Muscle layer of colon (tissue), 2 donors: ENCODE measurements at regions not wholly inside any gene's neighbourhood (a gene's known extent, or its start where the extent isn't known, plus 50 kb on each side); places are given as distances from the start of the nearest gene placed in this dataset.

Experiments used
- H3K27ac ChIP-seq: one replicate; pipeline ENCODE4 v1.7.0; 2013; ENCODE audit warnings: low read depth, mild to moderate bottlenecking, low read length, moderate library complexity
- H3K27me3 ChIP-seq, 2 donors: one replicate each; pipeline ENCODE4 v1.7.0; 2013; ENCODE audit warnings: low read length in 2 of 2, mild to moderate bottlenecking in 2 of 2; ENCODE audit not compliant: insufficient read depth in 2 of 2, control insufficient read depth in 1 of 2
- H3K36me3 ChIP-seq: one replicate; pipeline ENCODE4 v1.7.0; 2013; ENCODE audit warnings: mild to moderate bottlenecking, low read length; ENCODE audit not compliant: insufficient read depth
- H3K4me1 ChIP-seq: one replicate; pipeline ENCODE4 v1.7.0; 2013; ENCODE audit warnings: mild to moderate bottlenecking, low read length; ENCODE audit not compliant: insufficient read depth
- H3K4me3 ChIP-seq, 2 donors: one replicate each; pipeline ENCODE4 v1.7.0; 2013; ENCODE audit warnings: low read length in 2 of 2, low read depth in 1 of 2, mild to moderate bottlenecking in 1 of 2, moderate library complexity in 1 of 2
- H3K9ac ChIP-seq: one replicate; pipeline ENCODE4 v1.7.0; 2013; ENCODE audit warnings: low read length
- H3K9me3 ChIP-seq: one replicate; pipeline ENCODE4 v1.7.0; 2013; ENCODE audit warnings: mild to moderate bottlenecking, low read length
- donor health status: abdominal sarcoma.
- donor health status: Adenocarcinoma of cecum.

DNA sequence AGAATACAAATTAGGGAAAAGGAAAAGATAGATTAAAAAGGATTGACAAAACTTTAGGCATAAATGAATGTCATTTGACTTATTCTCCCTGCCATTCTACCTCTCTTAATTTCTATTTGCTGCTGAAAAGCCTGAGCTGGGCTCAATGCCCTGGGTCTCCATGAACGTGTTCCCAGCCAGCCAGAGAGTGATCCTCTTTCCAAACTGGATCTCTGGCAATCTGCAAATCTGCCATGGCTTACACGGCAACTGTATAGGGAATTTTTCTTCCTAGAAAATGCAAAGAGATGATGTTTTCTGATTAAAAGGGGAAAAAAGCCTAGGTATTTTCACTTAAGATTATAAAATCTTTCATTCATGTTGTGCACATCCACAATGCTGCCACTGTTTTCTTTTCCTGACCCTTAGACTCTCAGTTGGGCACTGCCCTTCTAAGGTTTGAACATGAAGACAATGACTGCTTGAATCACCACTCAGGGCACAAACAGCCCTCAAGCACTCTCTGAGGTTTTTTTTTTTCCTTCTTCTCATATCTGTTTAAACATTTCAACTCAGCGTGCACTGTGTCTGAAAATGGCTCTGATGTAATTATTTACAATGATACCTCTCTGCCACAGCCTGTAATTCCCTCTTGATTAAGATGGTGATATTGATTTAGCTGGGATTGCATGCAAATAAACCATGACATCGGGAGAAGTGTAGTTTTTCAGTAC lies 60.3 kb downstream of the DACT1 start:
- H3K9ac ChIP-seq, result no peak overlapping the region
- H3K27ac ChIP-seq, result no peak overlapping the region
- H3K4me3 ChIP-seq, result no peak overlapping the region

GRCh38 chr14:58699681-58700205 lies 62.0 kb downstream of the DACT1 start:
- H3K27ac ChIP-seq, result no peak overlapping the region

More for the DNA sequence above, 60.3 kb downstream of the DACT1 start:
- no peaks in the 10 kb centered on the region for H3K36me3 ChIP-seq
- no peaks in the 10 kb centered on the region for H3K9me3 ChIP-seq
- H3K4me1 ChIP-seq, result no peaks in the 10 kb centered on the region
- H3K27me3 ChIP-seq, result no peaks in the 10 kb centered on the region

GRCh38 chr14:58701156-58701555 lies 63.4 kb downstream of the DACT1 start:
- H3K4me1 ChIP-seq, result no peaks in the 10 kb centered on the region
- no peaks in the 10 kb centered on the region for H3K27me3 ChIP-seq

More at GRCh38 chr14:58699681-58700205, 62.0 kb downstream of the DACT1 start:
- Histone ChIP-seq H3K9me3 (no peaks in the 10 kb centered on the region), H3K4me3 (no peak overlapping the region), H3K36me3 (no peaks in the 10 kb centered on the region), H3K4me1 (no peaks in the 10 kb centered on the region), H3K9ac (no peak overlapping the region), H3K27me3 (no peaks in the 10 kb centered on the region)

GRCh38 chr14:58701604-58702003 lies 63.8 kb downstream of the DACT1 start:
- H3K4me1 ChIP-seq, result no peaks in the 10 kb centered on the region
- no peaks in the 10 kb centered on the region for H3K27me3 ChIP-seq
- H3K36me3 ChIP-seq, result no peaks in the 10 kb centered on the region
- no peak overlapping the region for H3K27ac ChIP-seq
- H3K9ac ChIP-seq, result no peak overlapping the region
- no peak overlapping the region for H3K4me3 ChIP-seq
- no peaks in the 10 kb centered on the region for H3K9me3 ChIP-seq

More at GRCh38 chr14:58701156-58701555, 63.4 kb downstream of the DACT1 start:
- Histone ChIP-seq H3K27ac (no peak overlapping the region), H3K4me3 (no peak overlapping the region), H3K9me3 (no peaks in the 10 kb centered on the region), H3K36me3 (no peaks in the 10 kb centered on the region), H3K9ac (no peak overlapping the region)

GRCh38 chr14:58702441-58703160 lies 64.8 kb downstream of the DACT1 start:
- Histone ChIP-seq H3K9me3 (no peaks in the 10 kb centered on the region), H3K4me1 (no peaks in the 10 kb centered on the region), H3K9ac (no peak overlapping the region), H3K36me3 (no peaks in the 10 kb centered on the region), H3K27ac (no peak overlapping the region), H3K27me3 (no peaks in the 10 kb centered on the region), H3K4me3 (no peak overlapping the region)

- H3K27ac ChIP-seq, result no peak overlapping the region
- no peak overlapping the region for H3K4me3 ChIP-seq
- H3K27me3 ChIP-seq, result no peaks in the 10 kb centered on the region
- no peaks in the 10 kb centered on the region for H3K36me3 ChIP-seq
- H3K9me3 ChIP-seq, result no peaks in the 10 kb centered on the region
- no peaks in the 10 kb centered on the region for H3K4me1 ChIP-seq
- H3K9ac ChIP-seq, result no peak overlapping the region
Observed at GRCh38 chr14:58703161-58703506, 65.4 kb downstream of the DACT1 start.

GRCh38 chr14:58705066-58705465 lies 67.3 kb downstream of the DACT1 start:
- Histone ChIP-seq H3K27me3 (no peaks in the 10 kb centered on the region), H3K27ac (no peak overlapping the region), H3K4me3 (no peak overlapping the region), H3K36me3 (no peaks in the 10 kb centered on the region), H3K9me3 (no peaks in the 10 kb centered on the region), H3K9ac (no peak overlapping the region), H3K4me1 (no peaks in the 10 kb centered on the region)

DNA sequence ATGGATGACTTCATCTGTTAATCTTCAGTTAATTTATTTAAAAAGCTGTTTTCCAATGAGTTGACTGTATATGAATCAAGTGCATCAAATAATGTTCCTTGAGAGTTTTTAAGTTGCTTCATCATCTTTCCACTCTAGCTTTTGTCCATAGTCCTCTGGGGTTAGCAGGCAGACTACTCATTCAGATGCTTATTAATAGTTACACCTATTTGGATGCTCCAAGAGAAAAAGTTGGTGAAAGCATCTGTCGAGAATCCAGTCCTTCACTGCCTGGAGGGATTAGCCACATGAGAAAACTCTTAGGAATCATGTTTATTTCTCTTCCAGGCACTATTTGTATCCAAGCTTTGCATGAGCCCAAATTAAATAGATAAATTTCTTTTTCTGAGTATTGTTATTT lies 70.2 kb downstream of the DACT1 start:
- H3K27me3 ChIP-seq, result no peaks in the 10 kb centered on the region
- no peak overlapping the region for H3K9ac ChIP-seq
- H3K9me3 ChIP-seq, result no peaks in the 10 kb centered on the region
- no peaks in the 10 kb centered on the region for H3K36me3 ChIP-seq
- H3K27ac ChIP-seq, result no peak overlapping the region
- no peak overlapping the region for H3K4me3 ChIP-seq
- H3K4me1 ChIP-seq, result no peaks in the 10 kb centered on the region

- no peaks in the 10 kb centered on the region for H3K27me3 ChIP-seq
- H3K4me3 ChIP-seq, result no peak overlapping the region
- H3K4me1 ChIP-seq, result no peaks in the 10 kb centered on the region
- H3K27ac ChIP-seq, result no peak overlapping the region
- no peaks in the 10 kb centered on the region for H3K9me3 ChIP-seq
- no peak overlapping the region for H3K9ac ChIP-seq
- no peaks in the 10 kb centered on the region for H3K36me3 ChIP-seq
Observed at GRCh38 chr14:58709949-58710348, 72.2 kb downstream of the DACT1 start.

GRCh38 chr14:58711382-58711781 lies 73.6 kb downstream of the DACT1 start:
- no peaks in the 10 kb centered on the region for H3K36me3 ChIP-seq
- no peaks in the 10 kb centered on the region for H3K4me1 ChIP-seq
- no peaks in the 10 kb centered on the region for H3K27me3 ChIP-seq
- no peak overlapping the region for H3K4me3 ChIP-seq
- H3K27ac ChIP-seq, result no peak overlapping the region
- H3K9me3 ChIP-seq, result no peaks in the 10 kb centered on the region
- no peak overlapping the region for H3K9ac ChIP-seq

DNA sequence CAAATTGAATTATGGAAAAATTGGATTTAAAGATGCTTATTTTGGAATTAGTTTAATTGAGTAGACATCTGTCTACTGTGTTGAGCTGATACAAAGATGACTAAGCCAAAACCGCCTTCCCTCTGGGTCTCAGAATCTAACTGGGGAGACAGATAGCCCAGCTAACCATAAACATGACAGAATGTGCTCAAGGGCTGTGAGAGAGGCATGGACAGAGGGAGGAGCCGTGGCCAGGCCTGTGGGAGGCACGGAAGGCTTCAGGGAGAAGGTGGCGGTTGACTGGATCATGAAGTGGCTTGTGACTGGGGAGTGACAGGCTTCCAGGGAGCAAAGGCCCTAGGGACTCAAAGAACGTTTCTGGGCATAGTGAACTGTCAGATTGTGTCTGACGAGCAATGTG lies 74.6 kb downstream of the DACT1 start:
- Histone ChIP-seq H3K9me3 (no peaks in the 10 kb centered on the region), H3K9ac (no peak overlapping the region), H3K4me3 (no peak overlapping the region), H3K4me1 (no peaks in the 10 kb centered on the region), H3K27ac (no peak overlapping the region), H3K36me3 (no peaks in the 10 kb centered on the region), H3K27me3 (no peaks in the 10 kb centered on the region)
